Stimulated activated CD4-positive, alpha-beta T cell treated with anti-CD3 and anti-CD28 coated beads, Interleukin-1b, Interleukin-23, amount 100 ng/mL, for 4 hours (primary cell): ENCODE measurements at regions not wholly inside any gene's neighbourhood (a gene's known extent, or its start where the extent isn't known, plus 50 kb on each side); places are given as distances from the start of the nearest gene placed in this dataset.
"Not testable (repeated sequence)": the region's sequence is repeated elsewhere in the genome, so short reads cannot be mapped to it uniquely, and the experiment has no call there.

Source experiments
- DNase-seq, 2 donors: peaks; one replicate each; pipeline ENCODE4 v3.0.0-alpha.2; 2020; ENCODE audit warnings: low read depth in 2 of 2

DNA sequence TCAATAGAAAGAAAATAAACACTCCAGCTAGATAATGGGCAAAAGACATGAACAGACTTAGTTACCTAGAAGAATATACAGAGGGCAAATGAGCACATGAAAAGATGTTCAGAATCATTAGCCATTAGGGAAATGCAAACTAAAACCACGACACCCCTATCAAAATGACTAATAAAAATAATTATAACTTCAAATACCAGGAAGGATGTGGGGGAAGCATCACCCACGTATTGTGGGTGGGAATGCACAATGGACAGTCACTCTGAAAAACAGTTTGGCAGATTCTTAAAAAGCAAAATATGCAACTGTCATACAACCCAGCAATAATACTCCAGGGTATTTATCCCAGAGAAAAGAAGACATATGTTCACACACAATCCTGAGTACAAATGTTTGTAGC lies 92.6 kb downstream of the DLL1 start:
- no peak for DNase-seq

DNA sequence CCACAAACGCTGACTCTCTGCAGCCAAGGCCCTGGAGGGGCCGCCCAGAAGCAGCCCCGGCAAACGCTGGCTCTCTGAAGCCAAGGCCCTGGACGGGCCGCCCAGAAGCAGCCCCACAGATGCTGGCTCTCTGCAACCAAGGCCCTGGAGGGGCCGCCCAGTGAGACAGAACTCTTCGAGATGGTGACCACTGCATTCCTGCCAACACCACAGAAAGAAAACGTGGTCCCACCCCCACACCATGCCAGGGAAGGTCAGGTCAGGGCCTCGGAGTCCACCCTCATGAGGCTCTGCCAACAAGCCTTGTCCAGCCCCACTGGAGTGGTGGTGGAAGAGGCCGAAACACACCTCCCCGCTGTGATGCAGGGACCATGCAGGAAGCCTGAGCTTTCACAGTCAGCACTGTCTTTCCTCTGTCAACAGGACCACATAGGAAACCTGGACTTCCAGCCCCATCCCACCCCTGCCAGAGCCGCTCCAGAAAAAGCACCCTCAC lies 97.5 kb downstream of the DLL1 start:
- DNase-seq, result no peak

DNA sequence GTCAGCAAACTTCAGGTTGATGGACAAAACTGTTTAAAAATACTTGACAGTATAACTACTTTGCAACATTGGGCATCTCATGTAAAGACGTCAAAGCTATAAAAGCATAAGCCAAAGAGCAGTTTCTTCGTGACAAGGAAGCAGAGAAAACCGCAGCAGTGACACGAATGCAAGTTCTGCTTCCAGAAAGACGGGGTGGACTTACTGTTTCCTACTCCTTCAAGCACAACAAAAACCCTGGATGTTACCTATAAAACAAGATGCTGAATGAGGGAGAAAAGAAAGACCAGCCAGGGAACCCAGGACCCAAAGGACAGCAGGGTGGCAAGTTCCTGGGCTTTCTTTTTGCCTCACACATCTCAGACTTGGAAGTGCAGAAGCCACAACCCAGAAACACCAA lies 98.0 kb downstream of the DLL1 start:
- no peak for DNase-seq

DNA sequence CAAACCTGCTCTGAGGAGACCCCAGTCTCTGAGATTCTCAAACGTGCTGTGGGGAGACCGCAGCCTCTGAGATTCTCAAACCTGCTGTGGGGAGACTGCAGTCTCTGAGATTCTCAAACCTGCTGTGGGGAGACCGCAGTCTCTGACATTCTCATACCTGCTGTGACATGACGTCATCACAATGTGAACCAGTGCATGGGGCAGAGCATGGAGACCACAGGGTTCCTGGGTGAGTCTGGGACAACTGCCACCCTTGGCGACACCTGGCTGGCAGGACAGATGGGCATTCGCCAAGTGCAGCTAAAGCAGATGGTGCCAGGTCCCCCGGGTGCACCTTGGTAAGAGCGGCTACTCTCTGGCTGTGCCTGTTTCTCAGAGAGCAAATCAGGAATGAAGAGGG lies 98.8 kb downstream of the DLL1 start:
- DNase-seq, result not testable (repeated sequence)

DNA sequence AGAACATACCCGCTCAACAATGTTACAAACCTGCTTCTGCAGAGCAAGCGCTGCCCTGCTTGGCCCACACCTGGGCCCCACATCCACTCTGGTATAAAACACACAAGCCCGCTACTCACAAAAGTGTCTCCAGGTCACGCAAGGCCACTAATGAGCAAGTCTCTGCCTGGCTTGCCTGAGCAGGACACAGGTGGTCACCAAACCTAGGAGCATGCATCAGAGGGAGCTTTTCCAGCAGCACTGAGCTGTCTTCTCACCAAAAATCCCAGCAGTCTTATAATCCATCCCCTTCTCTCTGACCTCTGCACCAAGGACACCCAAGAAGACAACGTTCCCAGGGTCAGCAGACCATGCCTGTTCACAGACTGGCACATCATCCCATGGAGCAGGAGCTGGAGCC lies 100.8 kb downstream of the DLL1 start:
- no peak for DNase-seq

DNA sequence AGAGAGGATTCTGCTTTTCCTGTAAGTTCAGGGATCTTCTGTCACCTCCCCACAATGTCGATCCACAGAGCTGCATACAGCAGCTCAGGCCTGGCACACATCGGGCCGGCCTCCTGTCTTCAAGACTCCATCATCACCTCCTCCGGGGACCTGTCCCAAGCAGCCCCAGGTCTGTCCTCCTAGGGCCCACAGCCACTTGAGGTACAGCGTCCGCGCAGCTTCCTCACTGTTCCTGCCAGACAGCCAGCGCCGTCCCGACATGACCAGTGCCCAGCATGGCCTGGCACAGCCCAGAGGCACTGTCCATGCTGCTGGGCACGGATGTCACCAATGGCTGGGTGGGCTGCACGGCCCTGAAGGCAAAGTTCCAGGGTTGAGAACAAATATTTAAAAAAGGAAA lies 101.6 kb downstream of the DLL1 start:
- DNase-seq, result no peak

DNA sequence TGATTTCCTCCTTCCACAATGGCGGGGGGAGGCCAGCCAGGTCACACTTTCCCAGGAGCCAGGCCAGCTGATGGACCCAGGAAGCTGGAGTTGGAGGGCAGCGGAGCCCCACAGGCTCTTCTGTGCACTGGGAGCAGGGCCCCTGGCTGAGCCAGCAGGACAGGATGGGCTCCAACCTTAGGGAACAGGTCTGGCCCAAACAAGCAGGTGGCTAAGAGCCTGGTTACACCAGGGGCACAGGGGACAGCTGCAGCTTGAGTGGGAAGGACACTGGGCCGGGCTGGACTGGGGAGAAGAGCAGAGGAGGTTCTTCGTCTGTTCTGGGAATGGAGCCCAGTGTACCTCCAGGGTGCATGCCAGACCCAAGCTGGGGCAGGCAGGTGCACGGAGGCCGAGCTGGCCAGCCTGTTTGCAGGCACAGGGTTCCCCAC lies 102.3 kb downstream of the DLL1 start:
- no peak for DNase-seq

DNA sequence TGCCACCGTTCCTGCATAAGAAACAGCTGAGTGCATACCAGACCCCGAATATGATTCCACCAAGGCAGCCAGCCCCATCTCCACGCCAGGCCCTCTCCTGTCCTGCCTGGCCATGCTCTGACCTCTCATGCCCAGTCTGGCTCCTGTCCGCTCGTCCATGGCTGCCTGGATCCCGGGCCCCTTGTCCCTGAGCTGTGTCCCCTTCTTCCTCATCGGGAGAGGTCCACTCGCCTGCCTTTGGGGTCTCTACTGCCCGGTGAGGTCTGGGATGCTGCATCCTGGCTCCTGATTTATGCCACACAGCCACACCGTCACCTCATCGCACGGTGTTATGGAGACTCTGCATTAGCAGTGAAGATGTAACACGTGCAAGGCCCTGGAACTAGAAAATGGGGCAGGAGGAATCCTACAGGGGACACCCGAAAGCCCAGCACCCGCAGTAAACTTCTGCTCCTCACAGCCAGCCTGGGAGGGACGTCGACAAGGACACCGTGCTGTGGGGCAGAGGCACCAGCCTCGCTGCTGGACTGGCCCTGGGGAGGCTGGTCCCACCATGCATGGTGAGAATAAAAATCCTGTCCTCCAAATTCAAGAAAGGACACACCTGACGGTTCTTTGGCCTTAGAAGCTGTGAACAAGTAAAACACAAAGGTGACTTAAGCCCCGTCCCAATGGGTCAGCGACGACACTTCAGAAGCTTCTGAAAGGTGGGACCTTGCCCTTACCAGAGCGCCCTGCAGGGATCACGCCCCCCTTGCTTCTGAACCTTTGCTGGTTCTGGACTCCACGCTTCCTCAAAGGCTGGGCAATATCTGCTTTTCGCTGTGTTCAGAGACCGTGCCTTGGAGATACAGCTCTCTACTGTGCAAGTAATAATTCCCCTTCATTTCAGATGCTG lies 103.0 kb downstream of the DLL1 start:
- DNase-seq, result no peak

DNA sequence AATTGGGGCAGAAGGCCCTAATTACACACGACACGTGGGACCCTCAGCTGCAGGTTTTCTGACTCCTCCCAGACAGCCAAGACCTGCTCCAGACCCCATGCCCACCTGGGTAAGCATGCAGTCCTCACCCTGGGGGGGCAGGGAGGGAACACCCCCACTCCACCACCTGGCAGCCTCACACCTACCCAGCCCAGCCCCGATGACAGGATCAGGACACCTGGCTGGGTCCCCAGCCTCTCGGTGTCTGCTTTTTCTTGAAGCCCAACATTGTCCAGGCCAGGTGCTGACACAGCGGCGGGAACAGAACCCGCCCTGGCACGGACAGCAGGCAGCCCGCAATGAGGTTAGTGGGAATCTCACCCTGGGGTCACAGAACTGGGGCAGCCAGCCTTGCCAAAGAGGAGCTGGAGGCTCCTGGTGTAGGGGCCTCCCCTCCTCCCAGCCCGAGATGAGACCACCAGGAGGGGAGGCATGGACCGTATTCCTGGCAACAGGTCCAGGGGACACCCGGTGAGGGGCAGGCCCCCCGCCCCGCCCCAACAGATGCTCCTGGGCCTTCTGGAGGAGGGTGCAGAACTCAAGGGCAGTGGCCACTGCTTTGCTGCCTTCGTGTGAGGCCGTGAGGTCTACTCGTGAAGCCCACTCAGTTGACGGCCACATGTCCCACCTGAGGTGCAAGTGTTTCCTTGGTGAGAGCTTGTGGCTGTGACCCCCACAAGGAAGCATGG lies 103.8 kb downstream of the DLL1 start:
- DNase-seq, result no peak

DNA sequence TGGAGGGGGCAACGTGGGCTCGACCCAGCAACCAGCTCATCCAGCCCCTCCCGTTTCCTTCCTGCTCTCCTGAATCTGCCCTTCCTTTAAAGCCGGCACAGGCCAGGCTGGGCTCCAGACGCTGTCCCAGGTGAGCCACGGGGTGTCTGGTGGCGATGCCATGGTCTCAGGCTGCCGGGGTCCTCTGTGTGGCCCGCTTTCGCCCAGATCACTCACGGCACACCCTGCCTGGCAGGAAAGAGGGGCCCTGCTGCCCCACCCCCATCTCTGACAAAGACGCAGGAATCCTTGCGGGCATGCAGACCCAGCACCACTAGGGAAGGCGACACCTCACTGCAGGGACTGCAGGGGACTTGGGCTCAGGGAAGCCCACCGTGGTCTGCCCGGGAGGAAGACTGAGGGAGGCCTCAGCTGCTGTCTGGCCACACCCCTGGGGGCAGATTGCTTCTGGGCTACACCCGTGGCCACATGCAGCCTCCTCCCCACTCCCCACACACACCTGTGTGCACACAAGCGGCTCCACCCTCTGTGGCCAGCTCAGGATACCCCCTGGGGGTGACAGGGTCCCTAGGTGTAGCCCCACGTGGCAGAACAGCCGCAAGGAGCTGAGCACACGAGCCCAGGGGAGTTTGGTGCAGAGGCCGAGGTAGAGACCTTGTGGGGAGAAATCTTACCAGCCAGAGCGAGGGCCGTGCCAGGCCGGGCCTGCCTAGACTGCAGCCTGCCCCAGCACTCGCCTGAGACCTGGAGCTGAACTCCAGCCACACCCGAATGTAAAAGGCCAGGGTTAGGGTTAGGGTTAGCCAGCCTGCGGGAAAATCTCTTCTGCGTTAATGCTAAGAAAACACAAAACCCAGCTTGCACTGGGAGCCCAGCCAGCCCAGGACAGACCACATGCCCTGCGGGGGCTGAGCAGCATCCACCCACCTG lies 104.6 kb downstream of the DLL1 start:
- no peak for DNase-seq

DNA sequence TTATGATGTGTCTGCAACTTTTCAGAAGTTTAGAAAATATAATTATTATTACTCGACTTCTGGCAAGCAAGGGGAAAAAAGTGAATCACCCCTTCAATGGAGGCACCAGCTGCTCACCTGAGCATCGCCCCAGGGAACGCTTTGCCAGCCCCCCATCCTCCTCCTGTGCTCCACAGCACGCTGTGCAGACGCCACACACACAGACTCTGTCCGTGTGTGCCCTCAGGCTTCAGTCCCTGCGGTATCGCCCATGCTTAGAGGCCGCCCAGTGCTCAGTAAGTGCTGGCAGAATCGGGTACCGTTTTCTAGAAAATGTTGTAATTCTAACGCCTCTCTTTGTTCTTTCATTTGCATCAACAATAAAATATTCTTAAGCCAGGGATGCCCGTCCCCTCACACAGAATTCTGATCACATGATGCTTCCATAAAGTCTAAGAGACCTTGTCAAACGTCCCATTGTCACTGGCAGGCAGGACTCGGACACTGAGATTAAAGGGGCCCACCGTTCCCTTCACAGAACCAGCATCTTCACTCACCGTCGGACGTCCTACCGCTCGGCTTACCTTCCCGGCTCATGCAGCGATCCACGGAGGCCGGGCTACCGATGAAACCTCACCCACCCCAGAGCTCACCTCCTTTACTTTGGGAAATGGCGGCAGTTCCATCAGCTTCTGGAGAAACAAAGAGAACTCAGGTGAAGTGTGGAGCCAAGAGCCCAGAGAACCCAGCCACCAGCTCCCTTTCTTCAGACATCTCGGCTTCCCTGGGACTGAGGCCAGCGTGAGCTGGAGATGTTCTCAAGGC lies 105.5 kb downstream of the DLL1 start:
- DNase-seq, result no peak

DNA sequence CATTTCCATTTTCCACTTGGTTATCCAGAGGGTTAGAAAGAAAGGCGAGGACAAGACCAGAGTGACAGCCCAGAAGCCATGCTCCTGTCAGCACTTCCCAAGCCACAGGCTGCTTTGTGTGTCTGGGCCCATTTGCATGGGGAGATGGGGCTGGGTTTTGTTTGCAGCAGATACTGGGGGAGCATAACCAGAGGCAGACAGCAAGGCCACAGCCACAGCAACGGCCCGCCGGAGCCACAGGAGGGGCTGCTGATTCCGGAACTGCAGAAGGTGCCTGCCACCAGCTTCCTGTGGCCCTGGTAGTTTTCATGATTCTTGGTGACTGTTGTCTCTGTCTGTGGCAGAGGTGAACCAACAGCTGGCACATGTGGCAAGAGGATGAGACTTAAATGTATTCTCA lies 106.6 kb downstream of the DLL1 start:
- no peak for DNase-seq

DNA sequence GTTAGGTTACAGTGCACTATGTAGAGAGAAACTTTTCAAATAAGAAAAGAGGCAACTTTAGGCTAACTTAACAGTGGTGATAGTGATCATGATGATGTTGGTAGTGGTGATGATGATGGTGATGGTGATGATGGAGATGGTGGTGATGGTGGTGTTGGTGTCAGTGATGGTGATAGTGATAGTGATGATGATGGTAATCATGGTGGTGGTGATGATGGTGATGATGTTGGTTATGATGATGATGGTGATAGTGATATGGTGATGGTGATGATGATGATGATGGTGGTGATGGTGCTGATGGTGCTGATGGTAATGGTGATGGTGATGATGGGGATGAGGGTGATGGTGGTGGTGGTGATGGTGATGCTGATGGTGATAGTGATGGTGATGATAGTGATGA lies 107.4 kb downstream of the DLL1 start:
- DNase-seq, result no peak

DNA sequence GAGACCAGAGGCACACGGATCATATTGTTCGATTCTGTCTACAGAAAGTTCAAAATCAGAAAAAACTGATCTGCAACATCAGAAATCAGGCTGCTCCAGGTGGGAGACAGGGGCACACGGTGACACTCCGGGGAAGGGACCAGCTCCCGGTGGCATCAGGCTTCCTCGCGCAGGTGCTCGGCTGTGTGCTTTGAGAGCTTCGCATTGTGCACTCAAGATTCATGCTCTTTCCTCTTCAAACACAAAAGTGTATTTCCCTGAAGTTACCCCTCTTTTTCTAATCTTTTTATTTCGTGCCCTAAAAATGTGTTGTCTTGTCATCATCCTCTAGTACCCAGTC lies 108.1 kb downstream of the DLL1 start:
- DNase-seq, result no peak

DNA sequence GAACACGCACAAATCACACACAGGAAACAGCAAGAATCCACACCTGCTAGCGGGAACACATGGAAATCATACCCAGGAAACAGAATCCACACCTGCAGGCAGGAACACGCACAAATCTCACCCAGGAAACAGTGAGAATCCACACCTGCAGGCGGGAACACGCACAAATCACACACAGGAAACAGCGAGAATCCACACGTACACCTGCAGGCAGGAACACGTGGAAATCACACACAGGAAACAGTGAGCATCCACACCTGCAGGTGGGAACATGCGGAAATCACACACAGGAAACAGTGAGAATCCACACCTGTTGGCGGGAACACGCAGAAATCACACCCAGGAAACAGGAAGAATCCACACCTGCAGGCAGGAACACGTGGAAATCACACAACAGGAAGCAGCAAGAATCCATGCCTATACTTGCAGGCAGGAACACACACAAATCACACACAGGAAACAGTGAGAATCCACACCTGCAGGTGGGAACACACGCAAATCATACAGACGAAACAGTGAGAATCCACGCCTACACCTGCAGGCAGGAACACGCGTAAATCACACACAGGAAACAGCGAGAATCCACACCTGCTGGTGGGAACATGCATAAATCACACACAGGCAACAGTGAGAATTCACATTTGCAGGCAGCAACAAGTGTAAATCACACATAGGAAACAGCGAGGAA lies 108.6 kb downstream of the DLL1 start:
- no peak for DNase-seq

DNA sequence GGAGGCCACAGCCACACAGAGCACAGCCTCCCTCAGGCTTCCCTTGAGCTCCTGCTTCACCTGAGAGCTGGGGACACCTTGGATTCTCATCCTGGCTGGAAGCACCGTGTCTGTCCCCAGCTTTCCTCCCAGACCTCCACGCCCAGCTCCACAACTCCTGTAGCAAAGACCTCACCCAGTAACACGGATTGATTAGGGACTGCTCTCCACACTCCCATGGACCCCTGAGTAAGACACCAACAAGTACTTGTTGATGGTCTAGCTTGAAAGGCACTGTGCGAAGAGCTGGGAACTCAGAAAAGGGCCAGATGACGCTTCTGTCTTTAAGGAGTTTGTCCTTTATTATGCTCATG lies 109.6 kb downstream of the DLL1 start:
- no peak for DNase-seq

DNA sequence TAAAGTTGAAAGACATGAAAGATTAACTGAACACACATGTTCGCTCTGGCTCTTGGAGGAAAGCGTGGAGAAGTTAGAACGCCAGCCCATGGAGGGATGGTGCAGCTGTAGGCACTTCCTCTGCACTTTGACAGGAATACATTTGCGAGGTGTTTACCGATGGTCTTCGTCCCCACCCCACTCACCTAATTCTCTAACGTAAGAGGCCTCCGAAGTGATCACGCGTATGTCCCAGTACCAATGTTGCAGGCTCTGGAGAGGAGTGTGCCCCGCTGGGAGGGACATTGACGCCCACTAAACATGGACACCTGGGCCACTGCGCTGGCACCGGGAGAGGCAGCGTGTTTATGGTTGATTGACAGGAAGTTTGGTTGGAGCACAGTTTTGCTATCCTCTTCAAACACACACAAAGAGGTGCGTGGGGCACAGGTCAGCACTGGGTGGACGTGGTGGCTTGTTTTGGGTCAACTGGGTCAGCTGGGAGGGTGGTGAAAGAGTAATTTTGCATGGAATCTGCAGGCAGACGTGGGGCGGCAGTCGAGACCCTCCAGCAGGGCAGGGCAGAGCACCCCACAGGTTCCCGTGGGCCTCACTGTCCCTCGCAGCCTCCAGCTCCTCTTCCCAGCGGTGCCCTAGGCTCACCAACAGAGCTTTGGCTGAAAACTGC lies 110.1 kb downstream of the DLL1 start:
- no peak for DNase-seq

DNA sequence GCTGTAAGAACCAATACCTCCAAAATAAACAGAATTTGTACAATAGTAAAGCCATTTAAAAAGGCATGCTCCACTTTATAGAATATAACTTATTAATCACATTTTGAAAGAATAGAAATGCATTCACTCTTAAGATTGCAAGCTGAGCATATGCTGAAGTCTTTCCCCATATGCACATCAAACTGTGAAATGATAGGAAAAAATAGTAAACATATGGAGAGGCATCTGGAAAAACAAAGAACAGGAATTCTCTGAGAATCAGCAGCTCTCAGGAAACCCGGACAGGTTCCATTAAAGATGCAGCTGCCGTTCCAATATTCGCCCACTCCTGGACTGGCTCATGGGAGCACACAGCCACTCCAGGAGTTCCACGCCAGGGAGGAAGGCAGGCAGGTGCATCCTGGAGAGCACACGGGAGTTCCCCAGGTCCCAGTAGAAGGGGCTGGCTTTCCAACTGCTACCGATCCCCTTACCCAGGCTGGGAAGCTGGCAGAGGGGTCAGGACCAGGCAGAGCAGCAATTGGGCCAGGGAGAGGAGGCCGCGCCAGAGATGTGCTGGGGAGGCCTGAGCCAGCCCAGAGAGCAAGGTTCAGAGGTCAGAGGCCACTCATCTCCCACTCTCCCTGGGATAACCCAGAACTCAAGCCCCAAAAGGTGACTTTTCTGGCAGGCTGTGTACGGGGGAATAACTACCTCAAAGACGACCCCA lies 111.1 kb downstream of the DLL1 start:
- no peak for DNase-seq
